ENCODE measurements at regions not wholly inside any gene's neighbourhood (a gene's known extent, or its start where the extent isn't known, plus 50 kb on each side); places are given as distances from the start of the nearest gene placed in this dataset.
A peak's percentile ranks its signal among the peaks of the same experiment; 100 is the strongest.
"Not testable (repeated sequence)": the region's sequence is repeated elsewhere in the genome, so short reads cannot be mapped to it uniquely, and the experiment has no call there.

GRCh38 chr21:34219334-34220060 is 144.3 kb upstream of the KCNE2 start:
- no peak for DNase-seq

GRCh38 chr21:34220556-34221195 is 143.1 kb upstream of the KCNE2 start:
- no peak for DNase-seq

DNA sequence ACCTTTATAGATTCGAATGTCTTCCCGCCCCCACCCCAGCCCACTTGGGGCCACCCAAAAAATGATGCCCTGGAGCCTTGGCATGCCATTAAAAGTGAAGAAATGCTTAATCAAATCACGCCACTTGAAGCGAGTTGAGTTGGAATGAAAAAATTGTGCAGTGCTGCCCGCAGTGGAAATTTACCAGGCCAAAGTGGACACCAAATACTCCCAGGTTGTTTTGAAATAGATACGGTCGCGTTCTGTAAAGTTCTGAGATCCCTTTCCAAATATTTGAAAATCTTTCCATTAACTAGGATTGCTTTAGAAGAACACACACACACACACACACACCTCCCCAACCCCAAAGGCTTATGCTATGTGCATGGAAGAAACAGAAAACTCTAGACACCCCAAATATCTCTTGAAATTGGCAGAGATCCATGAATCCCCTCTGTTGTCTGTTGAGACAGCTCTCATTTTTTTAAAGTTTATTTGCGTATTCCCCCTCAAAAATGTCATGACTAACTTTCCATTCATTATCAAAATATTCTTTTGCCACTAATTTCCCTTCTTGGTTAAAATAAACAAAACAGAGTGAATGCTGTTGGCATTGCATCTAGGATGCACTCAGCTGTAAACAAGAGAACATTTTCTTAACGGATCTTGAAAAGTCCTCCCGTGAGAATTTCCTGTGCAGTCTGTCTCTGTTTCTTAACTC is 142.3 kb upstream of the KCNE2 start:
- DNase-seq: no peak

- DNase-seq: no peak
Measured at GRCh38 chr21:34222031-34222335, 141.8 kb upstream of the KCNE2 start.

DNA sequence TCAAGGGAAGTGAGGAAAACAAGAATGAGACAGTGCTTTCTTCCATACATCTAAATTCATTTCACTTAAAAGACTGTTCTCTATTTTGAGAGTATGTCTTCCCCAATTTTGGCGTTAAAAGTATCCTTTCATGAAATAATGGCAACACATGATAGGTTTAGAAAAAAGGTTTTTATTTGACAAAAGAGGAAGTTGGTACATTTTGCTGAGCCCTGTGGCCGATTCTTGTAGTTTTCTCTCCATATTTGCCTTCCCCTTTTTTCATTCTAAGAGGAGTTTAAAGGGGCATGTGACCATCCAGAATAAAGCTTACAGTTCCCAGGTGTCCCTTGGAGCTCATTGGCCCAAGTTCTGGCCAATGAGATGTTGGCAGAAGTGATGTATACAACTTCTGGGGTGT is 140.4 kb upstream of the KCNE2 start:
- no peak for DNase-seq

GRCh38 chr21:34227386-34227852 is 136.4 kb upstream of the KCNE2 start:
- DNase-seq: no peak

- no peak for DNase-seq
Measured at GRCh38 chr21:34228792-34229191, 135.0 kb upstream of the KCNE2 start.

DNA sequence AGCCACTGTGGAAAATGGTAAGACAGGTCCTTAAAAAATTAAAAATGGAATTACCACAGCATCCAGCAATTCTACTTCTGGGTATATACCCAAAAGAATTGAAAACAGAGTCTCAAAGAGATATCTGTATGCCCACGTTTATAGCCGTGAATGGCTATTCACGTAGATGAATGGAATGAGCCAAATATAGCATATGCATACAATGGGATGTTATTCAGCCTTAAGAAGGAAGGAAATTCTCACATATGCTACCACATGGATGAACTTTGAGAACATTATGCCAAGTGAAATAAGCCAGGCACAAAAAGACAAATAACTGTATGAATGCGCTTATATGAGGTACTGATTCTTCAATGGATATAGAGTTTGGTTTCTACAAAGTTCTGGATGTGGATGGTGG is 134.5 kb upstream of the KCNE2 start:
- DNase-seq: no peak

- DNase-seq: not testable (repeated sequence)
Measured at GRCh38 chr21:34233741-34234140, 130.1 kb upstream of the KCNE2 start.

DNA sequence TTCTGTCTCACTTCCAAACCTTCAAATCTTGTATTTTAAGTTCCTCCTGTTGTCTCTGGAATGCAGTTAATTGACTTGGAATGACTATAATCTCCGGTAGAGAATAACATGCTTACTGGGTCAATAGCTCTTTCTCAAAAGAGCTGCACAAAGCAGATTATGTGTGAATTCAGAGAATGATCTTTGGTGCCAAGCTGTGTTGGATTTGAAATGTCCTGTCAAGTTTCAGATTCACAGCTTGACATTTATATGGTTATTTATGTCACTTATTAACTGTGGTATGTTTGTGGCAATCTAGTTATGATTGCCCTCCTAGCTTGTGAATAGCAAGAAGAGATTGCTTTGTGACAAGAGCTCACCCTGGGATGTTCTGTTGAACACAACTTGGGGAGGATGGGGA is 128.3 kb upstream of the KCNE2 start:
- DNase-seq: no peak

GRCh38 chr21:34242973-34243372 is 120.8 kb upstream of the KCNE2 start:
- no peak for DNase-seq

- no peak for DNase-seq
Measured at GRCh38 chr21:34243562-34243961, 120.2 kb upstream of the KCNE2 start.

- DNase-seq: no peak
Measured at GRCh38 chr21:34252751-34253150, 111.1 kb upstream of the KCNE2 start.

DNA sequence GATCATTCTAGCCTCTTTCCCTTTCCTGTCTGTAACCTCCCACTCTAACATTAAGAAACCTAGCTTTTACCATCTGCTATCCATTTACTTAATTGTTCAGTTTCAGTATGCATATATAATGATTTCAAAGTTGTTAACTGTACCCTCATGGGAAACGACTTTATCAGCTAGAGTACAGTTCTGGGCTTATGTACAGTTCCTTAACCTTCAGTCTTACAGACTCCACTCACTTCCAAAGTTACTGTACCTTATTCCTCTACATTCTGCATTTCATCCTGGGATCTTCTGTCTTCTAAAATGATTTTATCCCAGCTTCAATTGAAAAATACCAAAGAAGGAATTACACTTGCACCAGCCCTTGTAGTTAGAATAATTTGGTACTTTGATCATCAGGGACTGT is 108.7 kb upstream of the KCNE2 start:
- DNase-seq: no peak

- DNase-seq: peak; percentile 45
Measured at GRCh38 chr21:34260277-34261008, 103.4 kb upstream of the KCNE2 start.

DNA sequence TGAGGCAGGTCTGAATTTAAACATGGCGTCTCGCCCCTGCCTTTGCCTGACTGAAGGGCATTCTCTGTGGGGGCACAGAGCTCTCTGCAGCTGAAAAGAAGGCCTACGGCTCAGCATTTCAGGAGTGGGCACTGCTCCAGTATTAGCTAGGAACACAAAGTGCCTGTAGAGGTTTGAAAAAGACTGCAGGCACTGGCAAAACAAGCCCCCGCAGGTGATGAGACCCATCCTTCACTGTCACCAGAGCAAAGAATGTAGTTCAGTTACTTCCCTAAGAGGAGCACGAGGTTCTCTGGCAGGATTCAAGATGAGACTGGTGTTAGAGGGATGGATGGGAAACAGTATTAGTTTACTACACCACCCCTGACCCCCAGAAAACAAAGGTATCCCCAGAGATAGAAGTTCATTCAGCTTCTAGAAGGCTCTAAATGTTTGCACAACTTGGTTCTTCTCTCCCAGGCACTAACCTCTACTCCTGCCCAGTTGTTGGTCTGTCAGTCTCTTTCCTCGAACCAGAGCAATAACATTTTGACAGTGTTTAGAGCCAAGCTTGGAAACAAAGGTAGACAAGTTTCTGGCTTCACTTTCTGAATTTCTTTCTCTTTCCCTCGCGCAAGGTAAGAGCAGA is 101.9 kb upstream of the KCNE2 start:
- DNase-seq: no peak

GRCh38 chr21:34262469-34262845 is 101.3 kb upstream of the KCNE2 start:
- no peak for DNase-seq

DNA sequence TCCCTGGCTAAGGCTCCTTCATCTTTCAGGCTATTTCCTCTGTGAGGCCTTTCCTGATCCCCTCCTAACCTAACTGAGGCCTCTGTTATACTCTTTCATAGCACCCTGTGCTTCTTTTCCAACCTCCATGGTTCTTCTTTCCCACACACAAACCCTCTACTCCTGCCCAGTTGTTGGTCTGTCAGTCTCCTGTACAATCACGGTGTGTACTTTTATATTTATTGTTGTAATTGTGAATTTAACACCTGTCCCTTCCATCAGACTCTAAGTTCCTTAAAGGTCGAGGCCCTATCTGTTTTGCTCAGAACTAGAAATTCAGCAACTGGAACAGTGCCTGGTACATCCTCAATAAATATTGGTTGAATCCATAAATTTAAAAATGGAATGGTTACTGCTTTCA is 100.2 kb upstream of the KCNE2 start:
- DNase-seq: no peak

- no peak for DNase-seq
Measured at GRCh38 chr21:34266351-34266750, 97.5 kb upstream of the KCNE2 start.

- no peak for DNase-seq
Measured at GRCh38 chr21:34268493-34268892, 95.3 kb upstream of the KCNE2 start.

- DNase-seq: no peak
Measured at GRCh38 chr21:34270411-34270810, 93.4 kb upstream of the KCNE2 start.

DNA sequence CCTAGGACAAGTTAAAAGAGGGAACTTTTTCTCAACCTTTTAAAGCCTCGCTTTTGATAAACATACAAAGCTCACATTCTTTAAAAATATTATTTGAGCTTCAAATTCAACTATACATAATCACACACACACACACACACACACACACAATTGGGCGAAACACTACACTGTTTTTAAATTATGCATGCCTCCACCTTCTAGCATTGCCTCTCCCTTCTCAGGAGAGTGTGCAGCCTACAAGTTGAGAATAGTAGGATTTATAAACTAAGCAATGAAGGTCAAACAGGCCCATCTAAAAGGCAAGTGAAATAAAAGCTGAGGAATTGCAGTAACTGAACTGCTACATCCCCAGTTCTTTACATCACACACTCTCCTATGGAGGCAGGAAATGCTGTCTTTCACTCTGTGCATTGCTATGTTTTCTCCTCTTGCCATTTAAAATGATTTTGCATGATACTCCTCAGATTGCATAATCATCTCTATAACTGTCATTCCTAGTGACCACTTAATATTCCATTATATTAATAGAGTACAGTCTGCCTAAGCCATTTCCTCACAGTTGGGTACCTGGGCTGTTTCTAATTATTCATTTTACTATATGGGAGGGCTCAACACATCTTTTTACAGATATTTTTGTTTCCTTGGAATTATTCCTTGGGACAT is 92.5 kb upstream of the KCNE2 start:
- no peak for DNase-seq

DNA sequence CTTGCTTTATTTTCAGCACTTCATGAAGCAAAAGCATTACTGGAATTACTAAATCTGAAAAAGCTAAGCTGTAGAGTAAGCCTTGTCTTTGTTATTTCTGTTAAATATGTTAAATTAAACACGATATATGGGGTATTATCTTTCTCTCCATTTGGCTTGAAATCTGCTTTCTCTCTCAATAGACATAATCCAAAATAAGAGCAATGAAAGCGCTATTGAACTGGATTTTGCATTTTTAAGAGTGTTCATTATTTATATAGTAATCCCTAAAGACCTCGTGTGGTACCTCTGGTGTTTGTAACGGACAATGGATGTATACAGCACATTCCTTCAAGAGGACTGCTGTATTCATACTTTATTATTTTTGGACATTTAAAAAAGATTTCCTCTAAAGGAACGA is 91.5 kb upstream of the KCNE2 start:
- no peak for DNase-seq
